ENCODE measurements at regions not wholly inside any gene's neighbourhood (a gene's known extent, or its start where the extent isn't known, plus 50 kb on each side); places are given as distances from the start of the nearest gene placed in this dataset.

DNA sequence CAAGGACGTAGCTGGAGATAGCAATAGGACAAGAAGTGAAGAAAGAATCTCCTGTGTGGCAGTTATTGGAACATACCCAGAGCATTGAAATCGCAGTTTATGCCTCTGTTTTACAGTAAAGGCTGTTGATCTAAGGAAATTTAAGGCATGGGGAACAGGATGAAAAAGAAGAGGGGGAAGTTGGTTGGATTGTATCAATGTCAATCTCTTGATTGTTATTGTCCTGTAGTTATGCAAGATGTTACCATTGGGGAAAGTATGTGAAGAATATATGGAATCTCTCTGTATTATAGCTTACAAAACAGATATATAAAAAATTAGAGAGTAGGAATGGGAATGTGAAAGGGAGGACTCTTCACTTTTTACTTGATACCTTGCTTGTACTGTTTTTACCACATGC is 195.6 kb upstream of the NREP start:
- H3K9me3 ChIP-seq (ENCODE audit: control insufficient read depth, insufficient read depth, low read depth, low read length), result no peaks in the 10 kb centered on the region
- no peaks in the 10 kb centered on the region for H3K27me3 ChIP-seq (ENCODE audit: control insufficient read depth, insufficient read depth, low read length)
- no TSS peak for BruUV-seq (replicated peaks)
- no peak overlapping the region for H3K27ac ChIP-seq (ENCODE audit: low read length)
- H3K4me3 ChIP-seq (ENCODE audit: low read depth in 2 of 2, low read length in 2 of 2), result no peak overlapping the region
- no peaks in the 10 kb centered on the region for H3K36me3 ChIP-seq (ENCODE audit: control insufficient read depth, insufficient read depth, low read length)
- H3K4me1 ChIP-seq (ENCODE audit: control insufficient read depth, insufficient read depth, low read length), result no peaks in the 10 kb centered on the region
- POLR2A ChIA-PET, result no interaction called here
- in situ Hi-C loops (cut with HindIII; ENCODE audit: low pct_unique_long_range_greater_than_20kb, low sequenced_read_pairs) (no loop called here), intact Hi-C loops (cut with micrococcal nuclease; ENCODE audit: unreplicated experiment) (no loop called here)
- no peak for ATAC-seq
- CTCF ChIA-PET, result no interaction called here
- DNase-seq (ENCODE audit: low read depth, low spot score), result no peak
- TF ChIP-seq TCF7L2 (IDR thresholded peaks at IDR 0.05; ENCODE audit: low read depth, low read length) (no peak), POLR2AphosphoS5 (IDR thresholded peaks at IDR 0.05; ENCODE audit: low read depth, low read length) (no peak), SIN3A (IDR thresholded peaks at IDR 0.05; ENCODE audit: borderline replicate concordance, insufficient read depth, low read depth, low read length) (no peak)
- TF ChIP-seq, protein P1, sequence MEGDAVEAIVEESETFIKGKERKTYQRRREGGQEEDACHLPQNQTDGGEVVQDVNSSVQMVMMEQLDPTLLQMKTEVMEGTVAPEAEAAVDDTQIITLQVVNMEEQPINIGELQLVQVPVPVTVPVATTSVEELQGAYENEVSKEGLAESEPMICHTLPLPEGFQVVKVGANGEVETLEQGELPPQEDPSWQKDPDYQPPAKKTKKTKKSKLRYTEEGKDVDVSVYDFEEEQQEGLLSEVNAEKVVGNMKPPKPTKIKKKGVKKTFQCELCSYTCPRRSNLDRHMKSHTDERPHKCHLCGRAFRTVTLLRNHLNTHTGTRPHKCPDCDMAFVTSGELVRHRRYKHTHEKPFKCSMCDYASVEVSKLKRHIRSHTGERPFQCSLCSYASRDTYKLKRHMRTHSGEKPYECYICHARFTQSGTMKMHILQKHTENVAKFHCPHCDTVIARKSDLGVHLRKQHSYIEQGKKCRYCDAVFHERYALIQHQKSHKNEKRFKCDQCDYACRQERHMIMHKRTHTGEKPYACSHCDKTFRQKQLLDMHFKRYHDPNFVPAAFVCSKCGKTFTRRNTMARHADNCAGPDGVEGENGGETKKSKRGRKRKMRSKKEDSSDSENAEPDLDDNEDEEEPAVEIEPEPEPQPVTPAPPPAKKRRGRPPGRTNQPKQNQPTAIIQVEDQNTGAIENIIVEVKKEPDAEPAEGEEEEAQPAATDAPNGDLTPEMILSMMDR (IDR thresholded peaks at IDR 0.05), result no peak
- TF ChIP-seq, protein P2, sequence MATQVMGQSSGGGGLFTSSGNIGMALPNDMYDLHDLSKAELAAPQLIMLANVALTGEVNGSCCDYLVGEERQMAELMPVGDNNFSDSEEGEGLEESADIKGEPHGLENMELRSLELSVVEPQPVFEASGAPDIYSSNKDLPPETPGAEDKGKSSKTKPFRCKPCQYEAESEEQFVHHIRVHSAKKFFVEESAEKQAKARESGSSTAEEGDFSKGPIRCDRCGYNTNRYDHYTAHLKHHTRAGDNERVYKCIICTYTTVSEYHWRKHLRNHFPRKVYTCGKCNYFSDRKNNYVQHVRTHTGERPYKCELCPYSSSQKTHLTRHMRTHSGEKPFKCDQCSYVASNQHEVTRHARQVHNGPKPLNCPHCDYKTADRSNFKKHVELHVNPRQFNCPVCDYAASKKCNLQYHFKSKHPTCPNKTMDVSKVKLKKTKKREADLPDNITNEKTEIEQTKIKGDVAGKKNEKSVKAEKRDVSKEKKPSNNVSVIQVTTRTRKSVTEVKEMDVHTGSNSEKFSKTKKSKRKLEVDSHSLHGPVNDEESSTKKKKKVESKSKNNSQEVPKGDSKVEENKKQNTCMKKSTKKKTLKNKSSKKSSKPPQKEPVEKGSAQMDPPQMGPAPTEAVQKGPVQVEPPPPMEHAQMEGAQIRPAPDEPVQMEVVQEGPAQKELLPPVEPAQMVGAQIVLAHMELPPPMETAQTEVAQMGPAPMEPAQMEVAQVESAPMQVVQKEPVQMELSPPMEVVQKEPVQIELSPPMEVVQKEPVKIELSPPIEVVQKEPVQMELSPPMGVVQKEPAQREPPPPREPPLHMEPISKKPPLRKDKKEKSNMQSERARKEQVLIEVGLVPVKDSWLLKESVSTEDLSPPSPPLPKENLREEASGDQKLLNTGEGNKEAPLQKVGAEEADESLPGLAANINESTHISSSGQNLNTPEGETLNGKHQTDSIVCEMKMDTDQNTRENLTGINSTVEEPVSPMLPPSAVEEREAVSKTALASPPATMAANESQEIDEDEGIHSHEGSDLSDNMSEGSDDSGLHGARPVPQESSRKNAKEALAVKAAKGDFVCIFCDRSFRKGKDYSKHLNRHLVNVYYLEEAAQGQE (IDR thresholded peaks at IDR 0.05; ENCODE audit: insufficient read depth in 1 of 2, low read depth in 2 of 2, low read length in 1 of 2), result no peak

DNA sequence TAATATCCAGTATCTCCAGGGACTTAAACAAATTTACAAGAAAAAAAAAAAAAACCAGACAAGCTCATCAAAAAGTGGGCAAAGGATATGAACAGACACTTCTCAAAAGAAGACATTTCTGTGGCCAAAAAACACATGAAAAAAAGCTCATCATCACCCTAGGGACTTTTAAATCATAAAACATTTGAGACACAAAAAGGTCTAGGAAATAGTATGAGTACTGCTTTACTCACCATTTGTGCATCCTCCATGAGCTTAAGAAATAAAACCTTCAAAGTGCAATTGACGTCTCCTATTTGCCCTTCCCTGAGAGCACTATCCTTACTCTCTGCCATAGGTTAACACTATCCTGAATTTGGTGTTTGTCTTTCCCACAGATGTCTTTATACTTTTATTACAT is 193.7 kb upstream of the NREP start:
- intact Hi-C loops (cut with micrococcal nuclease; ENCODE audit: unreplicated experiment) (no loop called here), in situ Hi-C loops (cut with HindIII; ENCODE audit: low pct_unique_long_range_greater_than_20kb, low sequenced_read_pairs) (no loop called here)
- TF ChIP-seq SIN3A (IDR thresholded peaks at IDR 0.05; ENCODE audit: borderline replicate concordance, insufficient read depth, low read depth, low read length) (no peak), TCF7L2 (IDR thresholded peaks at IDR 0.05; ENCODE audit: low read depth, low read length) (no peak), POLR2AphosphoS5 (IDR thresholded peaks at IDR 0.05; ENCODE audit: low read depth, low read length) (no peak)
- TF ChIP-seq, protein P1 (IDR thresholded peaks at IDR 0.05), result no peak
- TF ChIP-seq, protein P2 (IDR thresholded peaks at IDR 0.05; ENCODE audit: insufficient read depth in 1 of 2, low read depth in 2 of 2, low read length in 1 of 2), result no peak
- Histone ChIP-seq H3K27ac (ENCODE audit: low read length) (no peak overlapping the region), H3K9me3 (ENCODE audit: control insufficient read depth, insufficient read depth, low read depth, low read length) (no peaks in the 10 kb centered on the region), H3K27me3 (ENCODE audit: control insufficient read depth, insufficient read depth, low read length) (no peaks in the 10 kb centered on the region), H3K36me3 (ENCODE audit: control insufficient read depth, insufficient read depth, low read length) (no peaks in the 10 kb centered on the region), H3K4me3 (ENCODE audit: low read depth in 2 of 2, low read length in 2 of 2) (no peak overlapping the region), H3K4me1 (ENCODE audit: control insufficient read depth, insufficient read depth, low read length) (no peaks in the 10 kb centered on the region)
- ChIA-PET CTCF (no interaction called here), POLR2A (no interaction called here)
- DNase-seq (ENCODE audit: low read depth, low spot score), result no peak
- no peak for ATAC-seq
- BruUV-seq (replicated peaks), result no TSS peak

Data from Panc1 (cell line).